ENCODE measurements at regions not wholly inside any gene's neighbourhood (a gene's known extent, or its start where the extent isn't known, plus 50 kb on each side); places are given as distances from the start of the nearest gene placed in this dataset.

DNA sequence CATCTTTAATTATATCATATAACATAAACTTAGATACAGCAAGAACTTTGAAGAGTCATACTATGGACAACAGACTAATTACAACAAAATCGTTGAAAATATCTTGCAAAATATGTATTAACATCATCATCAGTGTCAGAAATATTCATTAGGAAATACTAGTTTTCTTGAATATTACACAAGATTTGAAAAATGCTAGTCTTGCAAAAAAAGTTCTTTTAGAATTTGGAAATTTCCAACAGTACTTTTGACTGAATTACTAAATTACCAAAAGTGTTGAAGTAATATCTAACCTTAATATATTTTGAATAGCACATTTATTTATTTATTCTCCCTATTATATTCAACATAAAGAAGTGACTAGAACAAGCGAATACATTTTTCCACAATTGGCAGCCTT is 1224.8 kb upstream of the EYS start:
- TF ChIP-seq ZFX (IDR thresholded peaks at IDR 0.05; ENCODE audit: borderline replicate concordance), result no peak
- TF ChIP-seq, protein P1, sequence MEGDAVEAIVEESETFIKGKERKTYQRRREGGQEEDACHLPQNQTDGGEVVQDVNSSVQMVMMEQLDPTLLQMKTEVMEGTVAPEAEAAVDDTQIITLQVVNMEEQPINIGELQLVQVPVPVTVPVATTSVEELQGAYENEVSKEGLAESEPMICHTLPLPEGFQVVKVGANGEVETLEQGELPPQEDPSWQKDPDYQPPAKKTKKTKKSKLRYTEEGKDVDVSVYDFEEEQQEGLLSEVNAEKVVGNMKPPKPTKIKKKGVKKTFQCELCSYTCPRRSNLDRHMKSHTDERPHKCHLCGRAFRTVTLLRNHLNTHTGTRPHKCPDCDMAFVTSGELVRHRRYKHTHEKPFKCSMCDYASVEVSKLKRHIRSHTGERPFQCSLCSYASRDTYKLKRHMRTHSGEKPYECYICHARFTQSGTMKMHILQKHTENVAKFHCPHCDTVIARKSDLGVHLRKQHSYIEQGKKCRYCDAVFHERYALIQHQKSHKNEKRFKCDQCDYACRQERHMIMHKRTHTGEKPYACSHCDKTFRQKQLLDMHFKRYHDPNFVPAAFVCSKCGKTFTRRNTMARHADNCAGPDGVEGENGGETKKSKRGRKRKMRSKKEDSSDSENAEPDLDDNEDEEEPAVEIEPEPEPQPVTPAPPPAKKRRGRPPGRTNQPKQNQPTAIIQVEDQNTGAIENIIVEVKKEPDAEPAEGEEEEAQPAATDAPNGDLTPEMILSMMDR (IDR thresholded peaks at IDR 0.05), result no peak
- H3K27ac ChIP-seq, result no peak overlapping the region

DNA sequence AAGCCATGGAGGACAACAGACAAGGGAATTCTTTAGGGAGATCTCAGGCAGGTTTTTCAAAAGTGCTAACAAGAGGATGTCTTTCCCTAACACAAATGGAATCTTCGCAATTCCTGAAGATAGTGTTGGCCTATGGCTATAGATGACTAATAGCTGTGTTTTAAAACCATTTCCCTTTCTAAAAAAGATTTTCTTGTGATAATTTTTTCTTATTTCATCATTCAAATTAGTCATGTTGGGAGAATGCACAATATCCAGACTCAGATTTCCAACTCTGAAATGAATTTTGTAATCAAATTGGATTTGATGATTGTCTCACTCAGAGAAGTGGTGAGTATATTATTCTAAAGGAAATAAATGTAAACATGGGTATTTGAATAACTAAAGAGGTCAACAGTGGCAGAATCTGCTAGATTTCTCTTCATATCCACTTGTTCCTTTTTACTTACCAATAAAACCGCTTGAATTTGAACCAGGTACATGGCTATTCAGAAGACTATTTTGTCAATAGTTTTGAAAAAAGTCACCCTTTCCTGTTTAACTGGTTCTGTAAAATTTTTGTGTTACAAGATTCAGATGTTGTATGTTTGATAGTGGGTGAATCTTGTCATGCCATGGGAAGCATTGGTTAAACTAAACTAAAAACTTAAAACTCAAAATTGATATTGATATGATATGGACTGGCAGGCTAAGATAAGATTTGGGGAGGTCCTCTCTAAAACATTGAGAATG is 1223.7 kb upstream of the EYS start:
- no peak overlapping the region for H3K27ac ChIP-seq
- no peak for TF ChIP-seq ZFX (IDR thresholded peaks at IDR 0.05; ENCODE audit: borderline replicate concordance)
- TF ChIP-seq, protein P1 (IDR thresholded peaks at IDR 0.05), result no peak

DNA sequence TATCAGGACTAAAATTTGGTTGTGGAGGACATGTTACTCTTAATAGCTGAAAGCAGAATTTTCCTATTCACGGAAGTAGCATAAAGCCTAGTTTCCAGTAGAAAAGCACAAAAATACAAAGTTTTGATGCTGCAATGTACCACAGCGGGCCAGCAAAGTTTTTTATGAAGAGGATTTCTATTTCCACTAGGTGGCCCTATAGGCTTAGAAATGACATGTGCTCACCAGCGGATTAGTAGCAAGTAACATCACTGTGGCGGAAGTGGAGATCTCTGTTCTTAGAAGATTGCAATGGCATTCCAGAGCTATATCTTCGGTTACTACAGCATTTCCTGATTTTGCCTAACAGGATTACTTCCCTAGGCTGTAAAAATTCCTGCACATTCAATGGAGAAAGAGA is 1219.0 kb upstream of the EYS start:
- TF ChIP-seq ZFX (IDR thresholded peaks at IDR 0.05; ENCODE audit: borderline replicate concordance), result no peak
- TF ChIP-seq, protein P1 (IDR thresholded peaks at IDR 0.05), result peak; percentile 36
- H3K27ac ChIP-seq, result no peak overlapping the region

DNA sequence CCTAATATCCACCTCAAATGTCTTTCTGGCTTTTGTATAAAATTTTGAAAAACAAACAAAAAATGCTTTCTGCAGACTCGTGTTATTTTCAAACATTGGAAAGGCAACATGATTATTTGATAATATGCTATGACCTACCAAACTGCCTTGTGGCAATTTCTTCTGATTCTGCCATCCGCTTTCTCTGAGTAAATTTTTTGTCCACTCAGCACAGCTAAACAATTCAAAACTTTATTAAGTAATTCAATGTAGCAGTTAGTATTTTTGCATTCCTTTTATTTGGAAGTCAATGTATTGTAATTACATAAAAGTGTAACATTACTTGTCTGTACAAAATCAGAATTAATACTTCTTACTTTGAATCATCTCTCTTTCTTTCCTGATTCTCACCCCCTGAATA is 1206.6 kb upstream of the EYS start:
- H3K27ac ChIP-seq, result no peak overlapping the region
- TF ChIP-seq ZFX (IDR thresholded peaks at IDR 0.05; ENCODE audit: borderline replicate concordance), result no peak
- TF ChIP-seq, protein P1 (IDR thresholded peaks at IDR 0.05), result no peak

DNA sequence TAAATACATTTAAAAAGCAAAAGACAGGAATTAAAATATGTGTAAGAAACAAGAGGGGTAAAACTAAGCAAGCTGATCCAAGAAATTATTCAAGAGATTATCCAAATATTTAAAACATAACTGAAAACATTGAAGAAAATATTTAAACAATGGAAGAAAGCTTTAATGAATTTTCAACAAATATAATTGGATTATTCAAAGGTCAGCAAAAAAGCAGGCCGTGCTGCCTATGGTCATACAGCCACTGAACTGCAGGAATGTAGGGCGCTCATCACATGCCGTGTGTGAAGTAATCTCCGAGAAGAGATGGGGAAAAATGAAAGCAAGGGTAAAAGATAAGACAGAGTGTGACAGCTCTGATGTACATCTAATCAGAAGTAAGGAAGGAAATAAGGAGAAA is 1195.4 kb upstream of the EYS start:
- no peak overlapping the region for H3K27ac ChIP-seq
- TF ChIP-seq ZFX (IDR thresholded peaks at IDR 0.05; ENCODE audit: borderline replicate concordance), result no peak
- TF ChIP-seq, protein P1 (IDR thresholded peaks at IDR 0.05), result no peak

DNA sequence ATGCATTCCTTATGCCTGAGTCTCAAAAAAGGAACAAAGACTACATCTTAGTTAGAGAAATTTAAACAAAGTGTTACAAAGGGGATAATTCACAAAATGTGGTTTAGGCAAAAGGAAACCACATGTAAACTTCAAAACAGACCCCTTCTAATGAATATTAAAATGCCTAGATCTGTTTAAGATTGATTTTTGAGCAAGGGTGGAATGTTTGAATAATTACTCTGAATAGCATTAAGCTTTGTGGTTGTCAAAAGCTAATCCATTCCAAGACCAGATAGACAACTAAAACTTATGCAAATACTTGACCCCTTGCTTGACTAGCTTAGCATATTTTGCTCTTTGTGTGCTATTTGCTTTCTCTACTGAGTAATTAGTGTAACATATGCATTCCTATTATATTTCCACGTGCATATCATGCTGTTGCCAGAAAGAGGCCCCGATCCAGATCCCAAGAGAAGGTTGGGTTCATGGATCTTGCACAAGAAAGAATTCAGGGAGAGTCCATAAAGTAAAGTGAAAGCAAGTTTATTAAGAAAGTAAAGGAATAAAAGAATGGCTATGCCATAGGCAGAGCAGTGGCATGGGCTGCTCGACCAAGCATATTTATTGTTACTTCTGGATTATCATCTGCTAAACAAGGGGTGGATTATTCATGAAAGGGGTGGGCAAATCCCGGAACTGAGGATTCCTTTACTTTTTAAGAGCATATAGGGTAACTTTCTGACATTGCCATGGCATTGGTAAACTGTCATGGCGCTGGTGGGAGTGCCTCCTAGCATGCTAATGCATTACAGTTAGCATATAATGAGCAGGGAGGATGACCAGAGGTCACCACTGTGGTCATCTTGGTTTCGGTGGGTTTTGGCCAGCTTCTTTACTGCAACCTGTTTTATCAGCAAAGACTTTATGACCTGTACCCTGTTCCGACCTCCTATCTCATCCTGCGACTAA is 1193.4 kb upstream of the EYS start:
- TF ChIP-seq, protein P1 (IDR thresholded peaks at IDR 0.05), result no peak
- H3K27ac ChIP-seq, result no peak overlapping the region

DNA sequence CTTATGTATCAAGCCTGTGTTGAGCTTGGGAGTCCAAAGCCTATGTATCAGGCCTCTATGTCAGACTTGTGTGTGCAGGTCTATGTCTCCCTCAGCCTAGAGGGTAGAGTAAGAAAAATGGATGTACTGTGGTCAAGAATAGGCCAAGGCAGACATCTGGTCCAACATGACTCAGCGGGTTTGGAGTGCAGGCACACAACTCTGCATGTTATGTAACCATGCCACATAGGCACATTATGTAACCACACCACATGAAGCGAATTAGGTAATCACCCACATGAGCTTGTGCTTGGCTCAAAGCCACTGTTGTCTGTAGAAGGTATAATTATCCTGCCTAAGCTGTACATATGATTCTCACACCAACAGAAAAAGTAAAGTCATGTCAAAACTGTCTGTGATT is 1190.5 kb upstream of the EYS start:
- no peak overlapping the region for H3K27ac ChIP-seq
- no peak for TF ChIP-seq ZFX (IDR thresholded peaks at IDR 0.05; ENCODE audit: borderline replicate concordance)
